ENCODE measurements at regions not wholly inside any gene's neighbourhood (a gene's known extent, or its start where the extent isn't known, plus 50 kb on each side); places are given as distances from the start of the nearest gene placed in this dataset.
"Not testable (repeated sequence)": the region's sequence is repeated elsewhere in the genome, so short reads cannot be mapped to it uniquely, and the experiment has no call there.

- no peak for DNase-seq
Observed at GRCh38 chr13:71382285-71382684, 484.7 kb downstream of the DACH1 start.

- no peak for DNase-seq
Observed at GRCh38 chr13:71380191-71380590, 486.8 kb downstream of the DACH1 start.

GRCh38 chr13:71378961-71379905 is 487.8 kb downstream of the DACH1 start:
- no peak for DNase-seq

GRCh38 chr13:71374471-71375049 is 492.4 kb downstream of the DACH1 start:
- DNase-seq = no peak

GRCh38 chr13:71368336-71368735 is 498.7 kb downstream of the DACH1 start:
- no peak for DNase-seq

GRCh38 chr13:71360041-71360440 is 507.0 kb downstream of the DACH1 start:
- no peak for DNase-seq

GRCh38 chr13:71359641-71360040 is 507.4 kb downstream of the DACH1 start:
- DNase-seq = no peak

DNA sequence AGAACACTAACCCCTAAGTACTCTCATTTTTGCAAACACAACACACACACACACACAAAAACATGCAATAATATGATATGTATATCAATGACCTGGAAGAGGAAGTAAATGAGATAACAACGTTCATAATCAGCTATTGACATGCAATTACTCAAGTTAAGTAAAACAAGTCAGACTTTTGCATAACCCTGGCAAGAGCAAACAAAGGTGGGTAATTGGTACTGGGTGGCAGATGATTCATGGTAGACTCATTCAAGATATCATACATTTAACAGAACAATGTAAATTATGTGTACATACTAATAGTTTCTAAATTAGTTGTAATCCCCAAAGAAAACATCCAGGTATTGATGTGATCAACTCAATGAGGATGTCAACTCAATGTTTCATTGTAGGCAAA is 508.8 kb downstream of the DACH1 start:
- DNase-seq = no peak

DNA sequence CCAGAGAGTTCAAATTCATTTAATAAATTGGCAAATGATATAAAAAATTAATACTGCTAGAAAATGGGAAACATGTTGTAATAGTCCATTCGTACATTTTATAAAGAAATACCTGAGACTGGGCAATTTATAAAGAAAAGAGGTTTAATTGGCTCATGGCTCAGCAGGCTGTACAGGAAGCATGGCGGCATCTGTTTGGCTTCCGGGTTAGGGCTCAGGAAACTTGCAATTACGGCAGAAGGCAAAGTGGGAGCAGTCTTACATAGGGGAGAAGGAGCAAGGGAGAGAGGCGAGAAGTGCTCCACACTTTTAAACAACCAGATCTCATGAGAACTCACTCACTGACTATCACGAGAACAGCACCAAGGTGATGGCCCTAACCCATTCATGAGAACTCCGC is 512.0 kb downstream of the DACH1 start:
- DNase-seq = no peak

GRCh38 chr13:71350886-71351285 is 516.1 kb downstream of the DACH1 start:
- DNase-seq = no peak

DNA sequence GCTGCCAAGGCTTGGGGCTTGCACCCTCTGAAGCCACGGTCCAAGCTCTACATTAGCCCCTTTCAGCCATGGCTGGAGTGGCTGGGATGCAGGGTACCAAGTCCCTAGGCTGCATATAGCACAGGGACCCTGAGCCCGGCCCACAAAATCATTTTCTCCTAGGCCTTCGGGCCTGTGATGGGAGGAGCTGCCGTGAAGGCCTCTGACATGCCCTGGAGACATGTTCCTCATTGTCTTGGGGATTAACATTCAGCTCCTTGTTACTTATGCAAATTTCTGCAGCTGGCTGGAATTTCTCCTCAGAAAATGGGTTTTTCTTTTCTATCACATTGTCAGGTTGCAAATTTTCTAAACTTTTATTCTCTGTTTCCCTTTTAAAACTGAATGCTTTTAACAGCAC is 521.1 kb downstream of the DACH1 start:
- not testable (repeated sequence) for DNase-seq

- DNase-seq = no peak
Observed at GRCh38 chr13:71339736-71340135, 527.3 kb downstream of the DACH1 start.

GRCh38 chr13:71339005-71339404 is 528.0 kb downstream of the DACH1 start:
- no peak for DNase-seq

- DNase-seq = no peak
Observed at GRCh38 chr13:71338070-71338469, 528.9 kb downstream of the DACH1 start.

GRCh38 chr13:71327266-71327665 is 539.7 kb downstream of the DACH1 start:
- no peak for DNase-seq

GRCh38 chr13:71325556-71325955 is 541.4 kb downstream of the DACH1 start:
- no peak for DNase-seq

- DNase-seq = no peak
Observed at GRCh38 chr13:71323266-71323665, 543.7 kb downstream of the DACH1 start.

DNA sequence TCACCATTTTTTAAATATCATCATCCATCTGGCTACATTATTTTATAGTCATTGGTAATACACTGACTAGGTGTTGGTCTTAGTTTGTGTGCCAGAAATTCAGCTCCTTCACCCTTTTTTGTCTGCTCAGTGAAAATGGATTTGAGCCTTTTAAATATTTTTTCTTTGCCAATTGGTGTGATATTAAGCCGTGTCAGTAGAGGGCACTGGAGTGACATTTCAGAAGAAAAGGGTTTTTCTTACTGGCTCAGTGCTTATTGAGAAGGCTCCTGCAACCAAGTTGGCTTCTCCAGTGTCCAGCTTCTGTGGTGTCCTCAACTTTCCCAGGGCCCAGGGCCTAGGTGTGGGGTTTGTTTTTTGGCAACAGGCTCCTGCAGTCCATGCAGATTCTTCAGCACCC is 546.6 kb downstream of the DACH1 start:
- no peak for DNase-seq

DNA sequence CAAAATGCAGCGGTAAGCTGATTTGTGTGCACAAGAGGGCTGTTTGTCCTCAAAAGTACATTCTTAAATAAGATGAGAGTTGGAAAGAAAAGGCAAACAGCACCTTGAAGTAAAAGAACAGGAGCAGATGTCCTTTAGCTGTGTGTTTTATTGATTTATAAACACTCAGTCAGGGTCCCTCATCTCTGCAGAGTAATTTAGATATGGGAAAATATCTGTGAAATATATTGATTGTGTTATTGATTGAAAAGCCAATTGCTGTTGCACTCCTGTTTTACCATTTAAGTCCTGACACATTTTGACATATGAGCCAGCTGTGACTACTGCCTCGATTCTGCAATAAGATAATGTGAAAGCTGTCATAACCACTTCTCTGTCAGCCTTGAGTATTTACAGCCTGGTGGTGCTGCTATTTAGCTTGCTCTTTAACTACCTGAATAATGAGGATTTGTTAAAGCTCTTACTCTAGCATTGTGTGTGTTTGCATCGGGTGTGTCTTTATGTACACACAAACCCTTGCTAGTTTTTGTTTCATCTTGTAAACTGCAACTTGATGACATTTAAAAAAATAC is 550.1 kb downstream of the DACH1 start:
- no peak for DNase-seq

- DNase-seq = no peak
Observed at GRCh38 chr13:71312923-71313322, 554.1 kb downstream of the DACH1 start.

DNA sequence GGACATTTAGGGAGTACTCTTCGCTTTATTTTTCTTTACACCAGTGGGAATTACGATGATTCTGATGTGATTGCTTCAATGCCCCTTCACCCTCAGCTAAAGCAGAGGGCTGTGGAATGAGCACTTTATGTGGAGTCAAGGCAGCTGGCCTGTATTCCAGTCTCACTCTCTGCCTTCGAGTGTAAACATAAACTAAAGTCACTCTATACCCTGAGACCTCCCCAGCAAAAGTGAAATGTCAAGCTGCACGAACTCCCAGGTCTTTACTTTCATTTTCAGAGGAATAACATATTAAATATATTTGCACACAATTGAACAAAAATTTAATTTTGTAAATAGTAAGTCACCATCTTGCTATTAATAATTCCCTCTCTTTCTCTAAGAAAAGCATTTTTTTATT is 557.1 kb downstream of the DACH1 start:
- no peak for DNase-seq

GRCh38 chr13:71306821-71307220 is 560.2 kb downstream of the DACH1 start:
- no peak for DNase-seq

DNA sequence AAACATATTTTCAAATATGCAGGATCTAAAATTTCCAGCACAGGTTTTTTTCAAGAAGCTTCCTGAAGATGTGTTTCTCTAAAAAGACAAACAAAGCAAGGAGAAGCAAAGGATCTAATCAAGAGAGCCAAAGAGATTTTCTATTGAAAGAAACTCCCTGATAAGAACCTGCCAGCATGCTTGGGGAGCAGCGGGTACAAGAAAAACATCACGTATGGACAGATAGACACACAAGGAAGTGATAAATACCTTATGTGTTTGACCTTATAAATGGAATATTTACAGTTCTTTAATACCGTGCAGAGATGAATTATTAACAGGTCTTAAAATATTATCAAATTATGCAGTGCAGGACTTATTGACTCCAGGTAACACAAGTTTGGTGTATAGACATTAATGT is 562.1 kb downstream of the DACH1 start:
- DNase-seq = no peak

DNA sequence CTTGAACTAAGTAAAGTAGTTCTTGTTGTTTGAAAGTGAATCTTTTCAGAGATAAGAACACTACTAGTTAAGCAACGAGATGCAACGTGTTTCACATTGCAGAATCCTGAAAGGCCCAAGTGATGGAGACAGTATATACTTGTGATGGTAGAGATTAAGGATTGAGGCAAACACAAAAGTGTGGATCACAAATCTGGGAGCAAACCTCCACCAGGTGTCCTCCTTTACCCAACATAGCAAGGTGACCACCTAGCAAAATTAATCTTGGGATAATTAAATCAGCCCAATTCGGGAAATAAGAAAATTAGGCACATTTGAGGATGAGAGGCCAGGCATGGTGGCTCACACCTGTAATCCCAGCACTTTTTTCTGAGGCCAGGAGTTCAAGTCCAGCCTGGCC is 563.9 kb downstream of the DACH1 start:
- no peak for DNase-seq
